GM18907 (cell line): ENCODE measurements at regions not wholly inside any gene's neighbourhood (a gene's known extent, or its start where the extent isn't known, plus 50 kb on each side); places are given as distances from the start of the nearest gene placed in this dataset.
"Not testable (repeated sequence)": the region's sequence is repeated elsewhere in the genome, so short reads cannot be mapped to it uniquely, and the experiment has no call there.

Experiments
- ATAC-seq: cut with Tn5 transposase; IDR thresholded peaks from one replicate; pipeline ENCODE4 v1.9.1; 2021; ENCODE audit warnings: mild to moderate bottlenecking, moderate library complexity; ENCODE audit not compliant: unreplicated experiment

- ATAC-seq: no peak
Measured at GRCh38 chr5:32842813-32843530, 131.9 kb downstream of the NPR3 start.

GRCh38 chr5:32843531-32843895 is 132.4 kb downstream of the NPR3 start:
- ATAC-seq: no peak

GRCh38 chr5:32845171-32845570 is 134.1 kb downstream of the NPR3 start:
- ATAC-seq: no peak

- no peak for ATAC-seq
Measured at GRCh38 chr5:32848120-32848519, 137.0 kb downstream of the NPR3 start.

- no peak for ATAC-seq
Measured at GRCh38 chr5:32848681-32849080, 137.6 kb downstream of the NPR3 start.

DNA sequence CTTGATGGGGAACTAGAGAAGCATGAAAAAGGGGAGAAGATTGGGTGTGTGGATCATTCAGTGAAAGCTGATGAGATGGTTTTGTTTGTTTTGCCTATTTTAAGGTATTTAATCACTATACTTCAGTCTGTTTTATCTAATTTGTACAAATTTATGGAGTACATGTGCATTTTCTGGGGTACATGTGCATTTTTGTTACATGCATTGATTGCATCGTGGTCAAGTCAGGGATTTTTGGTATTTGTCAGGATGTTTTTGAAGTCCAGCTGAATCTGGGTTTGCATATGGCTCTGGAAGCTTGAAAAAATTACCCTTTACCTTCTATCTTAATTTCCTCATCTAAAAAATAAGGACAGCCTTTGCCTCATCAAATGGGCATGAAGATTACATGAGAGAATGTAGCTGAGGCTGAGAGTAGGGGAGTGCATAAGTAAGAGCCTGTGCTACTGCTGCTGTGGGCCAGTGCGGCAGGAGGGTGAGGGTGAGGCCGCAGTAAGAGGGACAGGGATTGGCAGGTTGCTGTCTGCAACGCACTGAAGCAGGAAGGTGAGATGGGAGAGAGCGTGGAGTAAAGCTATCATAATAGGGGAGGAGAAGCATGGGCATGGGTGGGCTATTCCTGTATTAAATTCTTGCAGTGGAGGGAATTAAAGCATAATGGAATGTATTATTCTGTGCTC is 139.8 kb downstream of the NPR3 start:
- no peak for ATAC-seq

GRCh38 chr5:32851559-32852173 is 140.5 kb downstream of the NPR3 start:
- no peak for ATAC-seq

DNA sequence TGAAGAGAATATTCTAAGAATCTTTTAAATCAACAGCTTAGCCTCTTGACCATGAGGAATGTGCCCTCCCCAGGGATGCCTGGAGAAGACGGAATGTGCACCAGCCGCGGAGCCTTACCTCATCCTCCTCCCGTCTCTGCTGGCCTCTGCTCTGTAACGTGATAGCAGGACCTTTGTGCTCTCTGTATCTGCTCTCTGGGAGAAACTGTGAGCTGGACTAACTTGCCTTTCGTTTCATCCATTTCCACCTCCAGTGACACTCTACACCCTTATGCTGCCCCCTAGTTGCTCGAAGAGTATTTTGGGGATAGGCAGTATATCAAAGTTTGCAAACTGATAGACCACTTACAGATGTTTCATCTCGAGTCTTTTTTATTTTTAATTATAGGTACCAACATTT is 141.4 kb downstream of the NPR3 start:
- no peak for ATAC-seq

- no peak for ATAC-seq
Measured at GRCh38 chr5:32852976-32853375, 141.9 kb downstream of the NPR3 start.

DNA sequence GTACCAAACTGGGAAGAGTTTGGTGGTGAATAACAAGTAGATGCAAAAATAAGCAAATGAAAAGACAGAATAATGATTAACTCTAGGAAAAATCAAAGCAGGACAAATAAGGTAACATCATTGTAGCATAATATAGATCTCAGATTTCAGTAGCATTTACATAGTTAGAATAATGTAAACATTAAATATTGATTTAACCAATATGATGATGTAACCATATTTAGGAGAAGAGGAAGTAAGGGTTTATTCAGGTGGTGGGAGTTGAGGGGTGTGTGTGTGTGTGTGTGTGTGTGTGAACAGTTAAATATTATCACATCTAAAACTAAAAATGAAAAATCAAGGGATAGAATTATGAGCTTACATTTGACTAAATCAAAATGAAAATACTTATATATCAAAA is 143.4 kb downstream of the NPR3 start:
- ATAC-seq: no peak

DNA sequence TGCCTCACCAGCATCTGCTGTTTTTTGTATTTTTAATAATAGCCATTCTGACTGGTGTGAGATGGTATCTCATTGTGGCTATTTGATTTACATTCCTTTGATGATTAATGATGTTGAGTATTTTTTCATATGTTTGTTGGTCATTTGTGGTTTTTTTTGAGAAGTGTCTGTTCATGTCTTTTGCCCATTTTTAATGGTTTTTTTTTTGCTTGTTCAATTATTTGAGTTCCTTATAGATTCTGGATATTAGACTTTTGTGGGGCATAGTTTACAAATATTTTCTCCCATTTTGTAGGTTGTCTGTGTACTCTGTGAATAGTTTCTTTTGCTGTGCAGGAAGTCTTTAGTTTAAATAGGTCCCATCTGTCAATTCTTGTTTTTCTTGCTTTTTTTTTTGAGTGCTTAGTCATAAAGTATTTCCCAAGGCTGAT is 148.1 kb downstream of the NPR3 start:
- ATAC-seq: no peak

GRCh38 chr5:32865475-32865874 is 154.4 kb downstream of the NPR3 start:
- ATAC-seq: no peak

GRCh38 chr5:32866138-32866537 is 155.0 kb downstream of the NPR3 start:
- no peak for ATAC-seq

GRCh38 chr5:32869216-32869615 is 158.1 kb downstream of the NPR3 start:
- ATAC-seq: no peak

DNA sequence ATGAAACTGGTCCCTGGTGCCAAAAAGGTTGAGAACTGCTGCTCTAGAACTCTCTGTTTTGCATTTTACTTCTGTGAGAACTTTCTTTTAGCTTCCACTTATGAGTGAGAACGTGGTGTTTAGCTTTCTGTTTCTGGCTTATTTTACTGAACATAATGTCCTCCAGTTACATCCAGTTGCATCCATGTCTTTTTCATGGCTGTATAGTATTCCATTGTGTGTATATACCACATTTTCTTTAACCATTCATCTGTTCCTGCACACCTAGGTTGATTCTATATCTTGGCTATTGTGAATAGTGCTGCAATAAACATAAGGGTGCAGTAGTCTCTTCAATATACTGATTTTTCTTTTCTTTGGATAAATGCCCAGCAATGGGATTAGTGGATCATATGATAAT is 165.7 kb downstream of the NPR3 start:
- ATAC-seq: no peak

DNA sequence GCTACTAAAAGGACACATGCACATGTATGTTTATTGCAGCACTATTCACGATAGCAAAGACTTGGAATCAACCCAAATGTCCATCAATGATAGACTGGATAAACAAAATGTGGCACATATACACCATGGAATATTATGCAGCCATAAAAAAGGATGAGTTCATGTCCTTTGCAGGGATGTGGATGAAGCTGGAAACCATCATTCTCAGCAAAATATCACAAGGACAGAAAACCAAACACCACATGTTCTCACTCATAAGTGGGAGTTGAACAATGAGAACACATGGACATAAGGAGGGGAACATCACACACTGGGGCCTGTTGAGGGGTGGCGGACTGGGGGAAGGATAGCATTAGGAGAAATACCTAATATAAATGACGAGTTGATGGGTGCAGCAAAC is 168.2 kb downstream of the NPR3 start:
- ATAC-seq: not testable (repeated sequence)

DNA sequence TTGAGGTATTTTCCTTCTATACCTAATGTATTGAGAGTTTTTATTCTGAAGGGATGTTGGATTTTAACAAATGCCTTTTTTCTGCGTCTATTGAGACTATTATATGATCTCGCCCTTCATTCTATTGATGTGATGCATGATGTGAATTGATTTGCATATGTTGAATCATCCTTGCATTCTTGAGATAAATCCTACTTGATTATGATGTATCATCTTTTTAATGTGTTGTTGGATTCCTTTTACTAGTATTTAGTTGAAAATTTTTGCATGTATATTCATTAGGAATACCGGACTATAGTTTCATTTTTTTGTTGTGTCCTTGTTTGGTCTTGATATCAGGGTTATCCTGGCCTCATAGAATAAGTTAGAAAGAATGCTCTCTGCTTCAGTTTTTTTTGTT is 169.7 kb downstream of the NPR3 start:
- ATAC-seq: no peak

DNA sequence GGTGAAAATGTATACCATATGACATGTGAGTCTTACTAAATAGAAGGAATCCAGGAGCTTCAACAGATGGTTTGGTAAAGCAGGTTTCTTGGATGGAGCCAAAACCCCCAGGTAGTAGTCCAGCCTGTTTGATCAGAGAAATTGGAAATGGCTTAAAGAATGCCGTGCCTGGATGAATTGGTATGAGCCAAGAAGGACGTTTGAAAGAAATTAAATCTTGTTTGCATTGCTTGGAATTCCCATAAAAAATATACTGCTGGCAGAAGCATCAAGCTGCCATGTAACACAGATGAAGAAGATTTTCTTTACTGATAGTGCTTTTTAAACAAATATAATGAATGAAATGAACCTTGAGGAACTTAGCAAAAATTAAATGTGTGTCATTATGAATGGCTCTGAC is 176.3 kb downstream of the NPR3 start:
- no peak for ATAC-seq

DNA sequence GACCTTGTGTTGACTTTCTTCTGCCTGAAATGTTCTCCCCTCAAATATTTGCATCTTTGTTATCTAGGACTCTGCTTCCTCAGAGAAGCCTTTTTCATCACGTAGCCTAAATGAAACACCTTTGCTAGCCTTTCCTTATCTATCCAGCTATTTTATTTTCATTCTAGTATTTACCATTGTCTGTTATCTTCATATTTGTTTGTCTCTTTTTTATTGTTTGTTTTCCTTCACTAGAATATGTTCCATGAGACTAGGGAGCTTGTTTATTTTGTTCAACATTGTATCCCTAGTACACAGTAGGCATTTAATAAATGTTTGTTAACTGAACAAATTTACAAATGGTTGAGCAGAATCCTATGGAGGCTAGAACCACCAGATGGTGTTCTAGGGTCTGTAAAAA is 178.0 kb downstream of the NPR3 start:
- ATAC-seq: no peak

DNA sequence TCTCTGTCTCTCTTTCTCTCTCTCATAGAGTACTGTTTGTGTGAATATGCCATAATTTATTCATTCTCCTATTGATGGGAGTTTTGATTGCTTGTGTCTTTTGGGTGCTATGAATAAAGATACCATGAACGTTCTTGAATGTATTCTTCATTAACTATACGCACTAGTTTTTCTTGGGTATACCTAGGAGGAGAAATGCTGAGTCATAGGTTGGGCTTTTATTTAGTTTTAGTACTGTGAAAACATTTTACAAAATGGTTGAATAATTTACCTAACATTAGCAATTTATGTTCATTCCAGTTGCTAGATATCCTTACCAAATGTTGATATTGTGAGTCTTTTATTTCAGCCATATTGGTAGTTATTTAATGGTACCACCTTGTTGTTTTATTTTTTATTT is 192.5 kb downstream of the NPR3 start:
- ATAC-seq: no peak

DNA sequence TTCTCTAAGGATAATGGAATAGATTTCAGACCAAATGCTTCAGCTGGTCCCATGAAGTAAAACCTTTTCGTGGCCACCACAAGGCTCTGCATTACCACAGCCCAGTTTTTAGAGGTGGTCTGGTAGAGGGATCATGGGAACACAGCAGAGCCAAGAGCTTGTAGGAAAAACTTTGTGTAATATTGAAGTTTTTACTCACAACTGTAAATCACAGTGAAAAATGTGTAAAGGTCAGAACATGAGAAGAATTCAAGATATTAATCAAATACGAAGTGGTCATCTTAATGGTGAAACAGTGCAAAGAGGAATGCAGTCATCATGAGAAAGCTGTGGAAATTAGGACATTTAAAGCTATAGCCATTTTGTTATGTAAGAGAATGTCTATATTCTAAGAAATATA is 197.5 kb downstream of the NPR3 start:
- ATAC-seq: no peak

- no peak for ATAC-seq
Measured at GRCh38 chr5:32909207-32909606, 198.1 kb downstream of the NPR3 start.
